ENCODE measurements at regions not wholly inside any gene's neighbourhood (a gene's known extent, or its start where the extent isn't known, plus 50 kb on each side); places are given as distances from the start of the nearest gene placed in this dataset.

DNA sequence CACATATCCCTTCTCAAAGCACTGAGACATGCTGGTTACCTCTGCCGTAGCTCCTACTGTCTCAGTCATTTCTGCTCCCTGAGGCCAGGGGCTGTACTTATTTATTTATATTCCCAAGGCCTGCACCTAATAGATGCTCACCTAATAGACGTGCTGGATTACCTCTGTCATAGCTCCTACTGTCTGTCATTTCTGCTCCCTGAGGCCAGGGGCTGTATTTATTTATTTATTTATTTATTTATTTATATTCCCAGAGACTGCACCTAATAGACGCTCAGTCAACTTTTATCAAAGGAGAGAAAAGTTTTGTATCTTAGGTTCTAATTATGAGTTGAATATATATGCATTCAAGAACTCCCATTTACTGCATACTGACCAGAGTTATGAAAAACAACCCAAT, 414.0 kb upstream of the TRIB2 start:
- intact Hi-C loops (cut with DNase I, micrococcal nuclease): no loop called here
- DNase-seq (no peak), ATAC-seq (no peak)
- no peaks in the 10 kb centered on the region for H3K36me3 ChIP-seq (ENCODE audit: low read depth)
- no peaks in the 10 kb centered on the region for H3K9me3 ChIP-seq
- TF ChIP-seq, protein P1, sequence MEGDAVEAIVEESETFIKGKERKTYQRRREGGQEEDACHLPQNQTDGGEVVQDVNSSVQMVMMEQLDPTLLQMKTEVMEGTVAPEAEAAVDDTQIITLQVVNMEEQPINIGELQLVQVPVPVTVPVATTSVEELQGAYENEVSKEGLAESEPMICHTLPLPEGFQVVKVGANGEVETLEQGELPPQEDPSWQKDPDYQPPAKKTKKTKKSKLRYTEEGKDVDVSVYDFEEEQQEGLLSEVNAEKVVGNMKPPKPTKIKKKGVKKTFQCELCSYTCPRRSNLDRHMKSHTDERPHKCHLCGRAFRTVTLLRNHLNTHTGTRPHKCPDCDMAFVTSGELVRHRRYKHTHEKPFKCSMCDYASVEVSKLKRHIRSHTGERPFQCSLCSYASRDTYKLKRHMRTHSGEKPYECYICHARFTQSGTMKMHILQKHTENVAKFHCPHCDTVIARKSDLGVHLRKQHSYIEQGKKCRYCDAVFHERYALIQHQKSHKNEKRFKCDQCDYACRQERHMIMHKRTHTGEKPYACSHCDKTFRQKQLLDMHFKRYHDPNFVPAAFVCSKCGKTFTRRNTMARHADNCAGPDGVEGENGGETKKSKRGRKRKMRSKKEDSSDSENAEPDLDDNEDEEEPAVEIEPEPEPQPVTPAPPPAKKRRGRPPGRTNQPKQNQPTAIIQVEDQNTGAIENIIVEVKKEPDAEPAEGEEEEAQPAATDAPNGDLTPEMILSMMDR (IDR thresholded peaks at IDR 0.05): no peak
- H3K4me1 ChIP-seq (ENCODE audit: low read depth): peaks cover 10% of the 10 kb centered on the region
- H3K4me3 ChIP-seq: no peak overlapping the region

DNA sequence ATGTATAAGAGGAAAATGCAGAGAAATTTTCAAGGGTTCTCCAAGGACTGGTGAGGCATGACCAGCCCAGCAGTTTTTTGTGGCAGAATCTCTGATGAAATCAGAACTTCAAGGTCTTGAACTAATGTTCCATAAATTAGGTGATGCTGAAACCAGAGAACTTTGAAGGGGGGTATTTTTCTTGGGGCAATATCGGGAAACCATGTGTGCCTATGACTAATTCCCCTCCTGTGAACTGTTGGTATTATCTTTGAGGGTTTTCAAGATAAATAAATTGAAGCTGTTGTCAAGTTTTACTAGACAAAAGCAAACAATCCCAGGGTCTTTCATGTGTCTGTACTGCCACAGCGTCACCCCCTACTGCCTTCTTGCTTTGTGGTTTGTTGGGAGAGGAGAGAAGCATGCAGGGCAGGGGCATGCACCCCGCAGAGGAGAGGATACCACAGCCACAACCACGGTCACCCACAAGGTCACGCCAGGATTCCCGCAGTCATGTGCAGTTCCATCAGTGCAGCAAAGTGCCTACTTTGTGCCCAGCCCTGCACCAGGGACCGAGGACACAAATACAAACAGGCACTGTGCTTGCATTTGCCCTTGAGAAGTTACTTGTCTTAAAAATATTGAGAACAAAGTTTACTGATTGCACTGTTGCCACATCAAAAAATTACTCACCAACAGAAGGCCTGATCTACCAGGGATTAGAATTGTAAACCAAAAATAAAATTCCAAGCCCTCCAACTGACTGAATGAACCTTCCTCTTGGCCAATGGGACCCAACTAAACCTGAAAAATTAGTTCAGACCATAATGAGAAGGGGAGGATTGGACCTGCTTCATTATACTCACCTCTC, 413.3 kb upstream of the TRIB2 start:
- H3K4me3 ChIP-seq: no peak overlapping the region
- DNase-seq: no peak
- intact Hi-C loops (cut with DNase I, micrococcal nuclease): no loop called here
- no peaks in the 10 kb centered on the region for H3K36me3 ChIP-seq (ENCODE audit: low read depth)
- peak; percentile 21 for ATAC-seq
- H3K4me1 ChIP-seq (ENCODE audit: low read depth): peaks cover 10% of the 10 kb centered on the region
- no peaks in the 10 kb centered on the region for H3K9me3 ChIP-seq
- TF ChIP-seq, protein P1 (IDR thresholded peaks at IDR 0.05): no peak

DNA sequence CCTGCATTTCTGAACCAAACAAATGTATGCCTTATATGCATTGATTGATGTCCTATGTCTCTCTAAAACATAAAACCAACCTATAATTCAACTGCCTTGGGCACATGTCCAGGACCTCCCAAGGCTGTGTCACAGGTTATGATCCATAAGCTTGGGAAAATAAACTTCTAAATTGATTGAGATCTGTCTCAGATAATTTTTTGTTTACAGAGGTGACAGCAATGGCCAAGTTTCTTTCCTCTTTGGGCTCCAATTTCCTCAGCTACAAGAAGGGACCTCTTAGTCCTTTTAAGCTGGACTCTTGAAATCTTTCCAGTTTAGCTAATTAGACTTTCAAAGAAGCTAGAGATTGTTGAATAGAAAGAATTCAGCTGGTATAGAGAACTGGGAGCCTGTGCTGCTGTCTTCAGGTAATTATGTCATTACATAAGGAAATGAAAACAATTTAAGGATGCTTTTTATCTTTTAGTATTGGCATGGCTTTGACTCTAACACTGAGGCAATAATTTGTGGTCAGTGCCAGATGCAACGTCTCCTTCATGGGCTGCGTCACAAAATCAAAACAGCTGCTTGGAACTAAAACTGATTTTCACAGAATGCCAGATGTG, 412.1 kb upstream of the TRIB2 start:
- intact Hi-C loops (cut with DNase I, micrococcal nuclease): no loop called here
- no peaks in the 10 kb centered on the region for H3K36me3 ChIP-seq (ENCODE audit: low read depth)
- TF ChIP-seq, protein P1 (IDR thresholded peaks at IDR 0.05): no peak
- DNase-seq: peak in 2 of 3 donors; percentile 53 to 69
- H3K4me3 ChIP-seq: no peak overlapping the region
- ATAC-seq: peak; percentile 40
- no peaks in the 10 kb centered on the region for H3K9me3 ChIP-seq
- peaks cover 10% of the 10 kb centered on the region for H3K4me1 ChIP-seq (ENCODE audit: low read depth)

DNA sequence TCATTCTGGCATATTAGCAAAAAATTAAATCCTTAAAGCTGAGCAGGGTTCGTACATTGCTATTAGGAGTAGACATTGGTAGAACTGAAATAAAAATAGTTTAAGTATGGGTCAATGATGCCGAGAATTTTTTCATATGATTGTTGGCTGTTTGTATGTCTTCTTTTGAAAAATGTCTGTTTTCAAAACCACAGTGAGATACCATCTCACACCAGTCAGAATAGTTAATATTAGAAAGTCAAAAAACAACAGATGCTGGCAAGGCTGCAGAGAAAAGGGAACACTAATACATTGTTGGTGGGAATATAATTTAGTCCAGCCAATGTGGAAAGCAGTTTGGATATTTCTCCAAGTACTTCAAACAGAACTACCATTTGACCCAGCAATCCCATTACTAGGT, 410.8 kb upstream of the TRIB2 start:
- no peak overlapping the region for H3K4me3 ChIP-seq
- ATAC-seq: no peak
- intact Hi-C loops (cut with DNase I, micrococcal nuclease): no loop called here
- no peak for DNase-seq
- no peaks in the 10 kb centered on the region for H3K36me3 ChIP-seq (ENCODE audit: low read depth)
- no peaks in the 10 kb centered on the region for H3K9me3 ChIP-seq
- H3K4me1 ChIP-seq (ENCODE audit: low read depth): peaks cover 10% of the 10 kb centered on the region
- TF ChIP-seq, protein P1 (IDR thresholded peaks at IDR 0.05): no peak

DNA sequence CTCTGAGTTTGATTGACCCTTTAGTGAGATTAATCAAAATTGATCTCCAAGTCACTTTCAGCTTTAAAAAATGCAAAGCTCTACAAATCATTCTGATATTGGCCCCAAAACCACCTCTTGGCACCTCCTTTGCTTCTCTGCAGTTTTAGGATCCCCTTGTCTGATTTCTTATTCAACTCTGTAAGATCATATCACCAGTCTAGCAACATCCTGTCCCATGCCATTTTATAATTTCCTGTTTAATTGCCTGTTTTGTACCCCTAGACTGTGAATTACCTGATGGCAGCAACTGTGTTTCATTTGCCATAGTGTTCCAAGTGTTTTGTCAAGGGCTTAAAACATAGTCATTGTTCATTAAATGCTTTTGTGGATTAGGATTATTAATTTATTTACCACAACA, 406.3 kb upstream of the TRIB2 start:
- Histone ChIP-seq H3K36me3 (ENCODE audit: low read depth) (no peaks in the 10 kb centered on the region), H3K4me1 (ENCODE audit: low read depth) (peaks cover 2% of the 10 kb centered on the region), H3K9me3 (no peaks in the 10 kb centered on the region), H3K4me3 (no peak overlapping the region)
- DNase-seq (no peak), ATAC-seq (no peak)
- intact Hi-C loops (cut with DNase I, micrococcal nuclease): no loop called here
- TF ChIP-seq, protein P1 (IDR thresholded peaks at IDR 0.05): no peak

All from mucosa of descending colon (tissue), 3 donors.